Effector memory CD8-positive, alpha-beta T cell (primary cell): ENCODE measurements at regions not wholly inside any gene's neighbourhood (a gene's known extent, or its start where the extent isn't known, plus 50 kb on each side); places are given as distances from the start of the nearest gene placed in this dataset.

ENCODE experiments used
- ATAC-seq: fragments of 150-1000 bp; cut with Tn5 transposase; replicated peaks from 2 replicates; pipeline ENCODE4 v1.10.0; 2021; ENCODE audit warnings: mild to moderate bottlenecking, moderate library complexity
- DNase-seq, 3 experiments: peaks; one replicate each; pipeline ENCODE4 v3.0.0; 2021
- H3K27ac Mint-ChIP-seq, 2 donors: one replicate each; pipeline ENCODE4 v1.8.0; 2022; ENCODE audit warnings: mild to moderate bottlenecking in 2 of 2, mixed read lengths in 2 of 2, moderate library complexity in 2 of 2
- H3K27me3 Mint-ChIP-seq, 2 donors: one replicate each; pipeline ENCODE4 v1.8.0; 2022; ENCODE audit warnings: mixed read lengths in 2 of 2
- H3K36me3 Mint-ChIP-seq: one replicate; pipeline ENCODE4 v1.8.0; 2022; ENCODE audit warnings: mild to moderate bottlenecking, moderate library complexity, mixed read lengths; ENCODE audit not compliant: insufficient read depth
- H3K4me1 Mint-ChIP-seq, 2 donors: one replicate each; pipeline ENCODE4 v1.8.0; 2022; ENCODE audit warnings: low read depth in 2 of 2, mixed read lengths in 2 of 2
- H3K4me3 Mint-ChIP-seq, 2 donors: one replicate each; pipeline ENCODE4 v1.8.0; 2022; ENCODE audit warnings: mild to moderate bottlenecking in 2 of 2, mixed read lengths in 2 of 2, moderate library complexity in 2 of 2
- H3K9me3 Mint-ChIP-seq, 2 donors: one replicate each; pipeline ENCODE4 v1.8.0; 2022; ENCODE audit warnings: mixed read lengths in 2 of 2

DNA sequence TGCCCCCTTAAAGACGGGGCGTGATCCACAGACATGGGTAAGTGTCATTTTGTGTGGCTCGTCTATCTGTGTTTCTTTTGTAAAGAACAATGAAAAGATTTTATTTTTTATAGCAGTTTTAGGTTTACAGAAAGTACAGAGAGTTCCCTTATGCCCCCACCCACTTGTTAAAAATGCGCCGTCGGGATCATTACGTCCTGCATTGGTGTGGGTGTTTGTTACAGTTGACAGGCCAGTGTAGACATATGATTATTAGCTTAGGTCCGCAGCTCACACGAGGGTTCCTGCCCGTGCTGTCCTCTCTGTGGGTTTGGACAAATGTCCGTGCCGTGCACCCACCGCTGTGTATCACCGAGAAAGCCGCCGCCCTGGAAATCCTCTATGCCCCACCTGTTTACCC lies 50.5 kb downstream of the RGS12 start:
- Mint-ChIP-seq H3K27ac (no peak overlapping the region), H3K9me3 (no peaks in the 10 kb centered on the region), H3K36me3 (no peaks in the 10 kb centered on the region), H3K4me3 (no peak overlapping the region), H3K27me3 (no peaks in the 10 kb centered on the region), H3K4me1 (peaks cover 11 to 17% of the 10 kb centered on the region in 2 donors)
- DNase-seq (no peak), ATAC-seq (no peak)

DNA sequence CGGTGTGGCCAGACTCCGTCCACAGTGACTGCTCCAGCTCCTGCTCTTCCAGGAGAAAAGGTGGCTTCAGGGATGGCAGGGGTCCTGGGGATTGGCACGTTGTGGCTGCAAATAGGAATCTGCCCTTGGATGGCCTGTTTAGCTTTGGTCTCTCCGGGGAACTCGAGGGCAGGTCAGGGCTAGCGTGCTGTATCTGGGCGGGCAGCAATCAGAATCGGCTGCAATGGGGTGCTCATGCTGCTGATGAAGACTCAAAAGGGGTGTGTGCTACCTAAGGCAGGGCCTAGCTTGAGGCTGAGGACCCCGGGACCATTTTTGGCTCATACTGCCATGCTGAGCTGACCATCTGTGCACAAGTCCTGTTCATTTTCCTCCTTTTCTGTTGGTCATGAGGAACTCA lies 51.3 kb downstream of the RGS12 start:
- Mint-ChIP-seq H3K9me3 (no peaks in the 10 kb centered on the region), H3K4me3 (no peak overlapping the region)

DNA sequence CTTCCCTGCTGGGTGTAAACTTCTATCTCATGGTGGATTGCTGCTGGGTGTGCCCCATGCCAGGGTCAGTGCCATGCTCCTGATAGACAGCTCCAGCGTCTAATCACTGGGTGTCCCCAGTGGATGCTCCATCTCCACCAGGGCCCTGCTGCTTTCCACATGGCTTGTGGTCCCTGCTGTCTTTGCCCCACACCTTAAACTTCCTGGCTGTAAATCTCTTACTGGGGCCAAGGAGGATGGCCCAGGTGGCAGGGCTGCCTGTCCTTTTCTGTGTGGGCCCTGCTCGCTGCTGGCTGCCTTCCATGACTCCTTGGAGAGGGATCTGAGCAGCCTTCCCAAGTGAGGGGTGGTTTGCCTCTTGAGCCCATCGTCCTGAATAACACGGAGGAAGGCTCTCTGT lies 51.8 kb downstream of the RGS12 start:
- Mint-ChIP-seq H3K36me3 (no peaks in the 10 kb centered on the region), H3K27ac (no peak overlapping the region), H3K4me1 (peaks cover 11 to 17% of the 10 kb centered on the region in 2 donors), H3K27me3 (no peaks in the 10 kb centered on the region), H3K9me3 (no peaks in the 10 kb centered on the region), H3K4me3 (no peak overlapping the region)
- ATAC-seq: no peak
- no peak for DNase-seq

More for the DNA sequence above, 51.3 kb downstream of the RGS12 start:
- Mint-ChIP-seq H3K27me3 (no peaks in the 10 kb centered on the region), H3K27ac (no peak overlapping the region), H3K4me1 (peaks cover 11 to 17% of the 10 kb centered on the region in 2 donors), H3K36me3 (no peaks in the 10 kb centered on the region)
- no peak for DNase-seq
- ATAC-seq: no peak

DNA sequence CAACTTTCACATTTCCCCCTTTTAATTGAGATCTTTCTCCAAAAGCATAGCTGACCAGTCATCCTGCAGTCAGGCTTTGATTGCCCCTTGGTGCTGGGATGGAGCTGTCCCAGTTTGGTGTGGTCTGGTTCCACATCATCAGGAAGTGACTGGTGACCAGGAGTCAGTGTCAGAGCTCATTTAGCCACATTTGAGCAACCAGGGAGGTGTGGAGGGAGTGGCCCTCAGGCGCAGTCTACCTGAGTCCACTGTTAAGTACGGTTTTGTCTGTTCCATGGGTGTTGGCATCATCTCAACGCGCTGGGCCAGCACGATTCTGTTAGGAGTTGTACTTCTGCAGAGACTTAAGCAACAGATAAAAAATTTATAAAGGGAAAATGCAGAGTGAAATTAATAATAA lies 52.6 kb downstream of the RGS12 start:
- Mint-ChIP-seq H3K4me1 (peaks cover 11 to 17% of the 10 kb centered on the region in 2 donors), H3K4me3 (no peak overlapping the region), H3K36me3 (no peaks in the 10 kb centered on the region), H3K9me3 (no peaks in the 10 kb centered on the region), H3K27me3 (no peaks in the 10 kb centered on the region), H3K27ac (no peak overlapping the region)
- ATAC-seq (no peak), DNase-seq (no peak)

DNA sequence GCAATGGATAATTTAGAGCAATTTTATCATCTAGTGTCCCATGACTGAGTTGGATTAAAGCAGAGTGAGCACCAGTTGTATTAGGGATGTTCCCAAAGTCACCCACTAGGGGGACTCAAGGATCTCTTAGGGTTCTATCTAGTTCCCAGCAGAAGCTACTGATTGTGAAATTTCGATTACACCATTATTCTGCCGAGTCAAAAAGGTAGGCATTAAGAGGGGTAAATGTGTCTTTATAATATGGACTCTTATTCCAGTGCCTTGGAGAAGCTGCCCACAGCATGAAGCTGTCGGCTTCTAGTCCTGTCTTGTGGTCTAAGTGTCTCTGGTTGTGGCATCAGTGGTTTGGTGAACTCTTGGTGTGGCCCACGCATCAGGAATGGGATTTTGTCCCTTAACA lies 53.3 kb downstream of the RGS12 start:
- Mint-ChIP-seq H3K4me1 (peaks cover 11 to 17% of the 10 kb centered on the region in 2 donors), H3K36me3 (no peaks in the 10 kb centered on the region), H3K9me3 (no peaks in the 10 kb centered on the region), H3K27ac (no peak overlapping the region), H3K4me3 (no peak overlapping the region), H3K27me3 (no peaks in the 10 kb centered on the region)
- peak; percentile 75 for ATAC-seq
- DNase-seq: peak; percentile 28 to 38 (median 35)

DNA sequence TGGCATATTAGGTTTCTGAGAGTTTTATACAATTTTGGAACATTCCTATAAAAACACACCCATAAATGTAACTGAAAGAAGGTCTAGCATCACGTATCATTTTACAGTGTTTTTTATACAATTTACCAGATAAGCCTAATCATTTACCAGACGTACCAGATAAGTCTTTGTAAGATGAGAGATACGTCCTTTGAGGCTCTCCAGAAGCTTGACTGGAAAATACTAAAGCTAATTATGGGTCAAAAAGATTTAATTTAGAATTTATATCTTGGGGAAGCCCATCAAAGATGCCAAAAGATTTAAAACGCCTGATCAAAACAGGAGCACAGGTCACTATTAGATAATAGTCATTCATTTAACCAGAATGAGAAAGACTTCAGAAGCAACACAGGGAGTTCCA lies 55.0 kb downstream of the RGS12 start:
- no peak for DNase-seq
- Mint-ChIP-seq H3K27me3 (no peaks in the 10 kb centered on the region), H3K4me1 (peaks cover 8% of the 10 kb centered on the region in 2 donors), H3K36me3 (no peaks in the 10 kb centered on the region), H3K27ac (no peak overlapping the region), H3K4me3 (no peak overlapping the region), H3K9me3 (no peaks in the 10 kb centered on the region)
- no peak for ATAC-seq

DNA sequence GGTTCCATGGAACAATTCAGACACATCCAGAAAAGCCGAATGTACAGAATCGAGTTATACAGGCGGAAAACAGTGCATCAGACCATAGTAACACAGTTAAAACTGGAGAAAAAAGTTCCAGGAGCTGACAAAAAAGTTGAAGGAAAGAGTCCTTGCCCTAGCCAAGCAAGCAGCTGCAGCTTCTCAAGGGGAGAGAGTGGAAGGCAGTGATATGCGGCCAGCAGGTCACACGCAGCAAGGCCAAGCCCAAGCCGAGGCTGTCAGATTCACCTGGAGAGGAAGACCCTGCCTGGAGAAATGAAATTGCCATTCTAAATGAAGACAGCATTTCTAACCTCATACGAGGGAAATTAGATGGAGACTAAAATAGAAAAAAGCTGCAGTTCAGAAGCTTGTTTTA lies 55.8 kb downstream of the RGS12 start:
- ATAC-seq: no peak
- Mint-ChIP-seq H3K4me1 (peaks cover 8% of the 10 kb centered on the region in 2 donors), H3K36me3 (no peaks in the 10 kb centered on the region), H3K9me3 (no peaks in the 10 kb centered on the region), H3K4me3 (no peak overlapping the region), H3K27me3 (no peaks in the 10 kb centered on the region), H3K27ac (no peak overlapping the region)
- no peak for DNase-seq

DNA sequence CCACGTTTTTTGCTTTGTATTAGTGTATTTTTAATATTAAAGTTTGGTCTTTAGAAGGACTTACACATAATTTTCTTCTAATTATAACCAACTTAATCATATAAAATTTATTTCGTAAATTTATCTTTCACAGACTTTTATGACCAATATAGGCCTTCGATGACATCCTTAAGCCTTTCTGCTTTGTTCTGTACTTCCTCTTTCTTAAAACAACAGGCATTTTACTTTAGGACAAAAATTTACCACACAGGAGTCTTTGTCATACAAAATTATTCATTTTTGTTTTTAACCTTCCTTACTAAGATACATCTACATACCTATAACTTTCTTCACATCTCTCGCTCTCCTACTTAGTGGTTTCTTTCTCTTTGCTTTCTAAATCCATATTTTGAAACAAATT lies 56.3 kb downstream of the RGS12 start:
- DNase-seq (no peak), ATAC-seq (no peak)
- Mint-ChIP-seq H3K27ac (no peak overlapping the region), H3K4me1 (peaks cover 8% of the 10 kb centered on the region in 2 donors), H3K4me3 (no peak overlapping the region), H3K9me3 (no peaks in the 10 kb centered on the region), H3K36me3 (no peaks in the 10 kb centered on the region), H3K27me3 (no peaks in the 10 kb centered on the region)

DNA sequence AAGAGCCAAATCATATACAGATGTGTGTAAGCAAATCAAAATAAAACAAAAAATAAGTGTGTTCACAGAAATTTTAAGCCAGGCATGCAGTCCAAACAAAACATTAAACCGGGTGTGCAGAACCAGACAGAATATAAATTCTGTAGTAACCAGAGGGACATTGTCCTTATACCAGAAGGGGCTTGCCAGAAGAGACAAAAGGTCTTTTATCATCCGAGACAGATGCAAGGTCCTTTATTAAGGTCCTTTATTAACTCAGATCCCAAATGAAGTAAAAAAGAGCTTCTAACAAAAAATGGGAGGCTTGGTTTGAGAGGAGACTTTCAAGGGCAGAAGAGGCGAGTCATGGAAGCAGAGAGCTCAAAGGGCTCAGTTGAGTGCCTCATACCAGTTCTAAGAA lies 59.2 kb downstream of the RGS12 start:
- Mint-ChIP-seq H3K27ac (peak overlapping the region in 1 of 2 donors; percentile 23), H3K4me3 (no peak overlapping the region)

DNA sequence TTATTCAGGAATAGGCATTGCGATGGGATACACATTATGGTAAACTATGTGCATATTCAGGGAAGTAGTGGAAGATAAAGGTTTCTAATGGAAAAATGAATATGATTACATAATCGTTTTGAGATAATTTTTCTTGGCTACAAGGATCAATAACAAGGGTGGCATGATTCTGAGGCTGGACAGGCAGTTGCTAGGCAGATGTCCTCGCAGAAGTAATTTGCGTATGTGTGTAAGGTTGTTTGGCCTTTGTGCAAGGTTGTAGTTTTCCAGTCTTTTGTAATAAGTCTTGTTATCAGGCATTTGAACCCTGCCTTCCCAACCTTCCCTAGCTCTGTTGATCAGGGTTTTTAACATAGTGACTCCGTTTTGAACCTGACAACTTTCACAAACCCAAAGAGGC lies 59.7 kb downstream of the RGS12 start:
- Mint-ChIP-seq H3K4me3 (no peak overlapping the region), H3K9me3 (no peaks in the 10 kb centered on the region), H3K4me1 (no peaks in the 10 kb centered on the region), H3K27ac (no peak overlapping the region), H3K27me3 (no peaks in the 10 kb centered on the region), H3K36me3 (peaks cover 3% of the 10 kb centered on the region)
- no peak for ATAC-seq
- DNase-seq: no peak

More for the DNA sequence above, 59.2 kb downstream of the RGS12 start:
- DNase-seq: no peak
- peaks cover 3% of the 10 kb centered on the region for H3K36me3 Mint-ChIP-seq
- ATAC-seq: no peak
- no peaks in the 10 kb centered on the region for H3K9me3 Mint-ChIP-seq
- no peaks in the 10 kb centered on the region for H3K27me3 Mint-ChIP-seq
- no peaks in the 10 kb centered on the region for H3K4me1 Mint-ChIP-seq

DNA sequence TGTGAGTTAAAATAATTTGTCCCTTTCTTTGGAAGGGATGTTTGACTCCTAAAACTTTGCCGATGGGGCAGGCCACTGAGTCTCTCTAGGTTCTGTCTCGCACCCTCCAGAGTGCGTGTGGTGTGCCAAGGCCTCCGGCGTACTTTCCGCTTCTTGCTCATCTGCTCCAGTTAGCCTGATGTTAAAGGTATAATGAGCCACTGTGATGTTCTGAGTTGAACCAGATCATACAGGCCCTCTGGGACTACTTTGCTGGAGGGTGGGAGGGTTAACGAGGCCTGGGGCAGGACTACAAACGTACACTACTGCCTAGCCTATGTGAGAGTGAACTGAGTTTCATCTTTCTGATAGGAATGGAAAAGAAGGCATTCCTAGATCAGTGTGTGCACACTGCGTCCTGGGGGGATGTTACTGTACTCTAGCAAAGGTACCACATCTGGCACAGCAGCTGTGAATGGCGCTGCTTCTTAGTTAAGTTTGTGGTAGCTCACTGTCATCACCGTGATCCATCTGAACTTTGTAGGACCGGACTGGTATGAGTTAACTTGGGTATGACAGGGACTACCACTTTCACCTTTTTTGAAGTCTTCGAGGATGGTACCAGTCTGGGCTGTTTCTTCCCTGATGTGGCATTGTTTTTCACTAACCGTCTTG lies 60.2 kb downstream of the RGS12 start:
- no peak for ATAC-seq
- no peaks in the 10 kb centered on the region for H3K27me3 Mint-ChIP-seq
- no peaks in the 10 kb centered on the region for H3K9me3 Mint-ChIP-seq
- H3K36me3 Mint-ChIP-seq: peaks cover 3% of the 10 kb centered on the region
- DNase-seq: no peak
- H3K4me1 Mint-ChIP-seq: no peaks in the 10 kb centered on the region
- H3K27ac Mint-ChIP-seq: no peak overlapping the region
- no peak overlapping the region for H3K4me3 Mint-ChIP-seq

DNA sequence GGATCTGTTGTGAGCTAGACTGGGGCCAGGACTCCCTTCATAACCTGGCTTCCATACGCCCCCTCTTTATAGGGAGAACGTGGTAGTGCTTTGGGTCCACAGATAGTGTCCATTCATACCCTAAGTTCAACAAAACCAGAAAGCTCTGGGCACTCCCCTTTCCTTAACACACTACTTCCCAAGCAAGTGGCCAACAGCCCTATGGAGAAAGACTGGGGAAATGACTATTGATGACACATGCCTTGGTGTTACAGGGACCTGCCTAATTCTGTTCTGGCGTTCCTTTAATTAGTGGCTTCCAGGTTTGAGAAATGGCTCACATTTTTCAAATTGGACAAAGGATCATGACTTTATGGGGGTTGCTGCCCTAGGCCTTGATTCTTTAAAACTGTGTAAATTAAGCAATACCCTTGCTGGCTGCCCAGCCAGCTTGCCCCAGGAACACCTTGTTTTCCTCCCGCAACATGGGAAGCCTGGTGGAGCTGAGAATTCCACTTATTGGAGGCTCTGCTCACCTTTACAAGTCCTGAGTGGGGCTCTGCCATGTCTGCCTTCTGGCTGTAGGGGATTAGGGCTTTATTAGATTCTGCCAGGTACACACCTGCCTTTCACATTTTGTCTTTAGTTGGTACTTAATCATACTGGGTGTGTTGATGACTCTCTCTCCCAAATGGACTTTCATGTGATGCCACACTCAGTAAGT lies 61.1 kb downstream of the RGS12 start:
- ATAC-seq (no peak), DNase-seq (no peak)
- Mint-ChIP-seq H3K36me3 (peaks cover 3% of the 10 kb centered on the region), H3K9me3 (no peaks in the 10 kb centered on the region), H3K27me3 (no peaks in the 10 kb centered on the region), H3K27ac (no peak overlapping the region), H3K4me1 (no peaks in the 10 kb centered on the region), H3K4me3 (no peak overlapping the region)

DNA sequence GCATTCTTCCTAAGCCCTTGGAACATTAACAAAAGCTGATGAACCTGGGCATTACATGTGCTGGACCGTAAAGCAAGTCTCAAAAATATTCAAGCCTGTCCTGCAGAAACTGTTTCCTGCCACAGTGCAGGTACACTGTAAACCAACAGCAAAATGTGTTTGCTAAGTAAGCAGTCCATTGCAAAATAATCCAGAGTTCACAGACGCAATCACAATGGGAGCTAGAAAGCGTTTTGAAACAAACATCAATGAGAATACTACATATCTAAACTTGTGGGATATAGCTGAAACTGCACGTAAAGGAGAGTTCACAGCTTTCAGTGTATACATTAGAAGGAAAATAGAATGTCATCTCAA lies 61.6 kb downstream of the RGS12 start:
- H3K27ac Mint-ChIP-seq: no peak overlapping the region

DNA sequence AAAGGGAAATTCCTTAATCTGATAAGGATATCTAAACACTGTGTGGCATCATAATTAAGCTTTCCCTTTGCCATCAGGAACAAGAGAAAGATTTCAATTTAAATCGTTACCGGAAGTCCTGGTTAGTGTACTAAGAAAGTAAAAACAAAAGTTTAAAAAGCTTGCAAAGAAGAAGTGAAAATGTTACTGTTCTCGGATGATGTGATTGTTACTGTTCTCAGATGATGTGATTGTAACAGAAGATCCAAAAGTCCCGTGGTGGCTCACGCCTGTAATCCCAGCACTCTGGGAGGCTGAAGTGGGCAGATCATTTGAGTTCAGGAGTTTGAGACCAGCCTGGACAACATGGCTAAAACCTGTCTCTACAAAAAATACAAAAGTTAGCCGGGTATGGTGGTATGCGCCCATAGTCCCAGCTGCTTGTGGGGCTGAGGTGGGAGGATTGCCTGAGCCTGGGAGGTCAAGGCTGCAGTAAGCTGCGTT lies 62.5 kb downstream of the RGS12 start:
- DNase-seq (no peak), ATAC-seq (no peak)
- Mint-ChIP-seq H3K4me3 (no peak overlapping the region), H3K27me3 (no peaks in the 10 kb centered on the region), H3K9me3 (no peaks in the 10 kb centered on the region), H3K27ac (no peak overlapping the region), H3K36me3 (peaks cover 3% of the 10 kb centered on the region), H3K4me1 (peaks cover 2 to 3% of the 10 kb centered on the region in 2 donors)

More for the DNA sequence above, 61.6 kb downstream of the RGS12 start:
- Mint-ChIP-seq H3K4me3 (no peak overlapping the region), H3K36me3 (peaks cover 3% of the 10 kb centered on the region), H3K27me3 (no peaks in the 10 kb centered on the region), H3K9me3 (no peaks in the 10 kb centered on the region), H3K4me1 (peaks cover 2% of the 10 kb centered on the region in 2 donors)
- no peak for ATAC-seq
- DNase-seq: no peak
